Esophagus squamous epithelium (tissue), 5 donors: ENCODE measurements at regions not wholly inside any gene's neighbourhood (a gene's known extent, or its start where the extent isn't known, plus 50 kb on each side); places are given as distances from the start of the nearest gene placed in this dataset.

Experiments used
- DNase-seq: peaks from one replicate; lab custom pipeline; 2025; lab: John Stamatoyannopoulos, UW
- H3K27ac ChIP-seq, 4 donors: fragments of 200-600 bp; sonication (generic); one replicate each; pipeline ENCODE4 v1.5.1; 2016 to 2019; ENCODE audit warnings: mild to moderate bottlenecking in 1 of 4
- H3K27me3 ChIP-seq, 4 donors: fragments of 200-600 bp; sonication (generic); 1 replicate in 3 of 4; 2 replicates in 1 of 4; pipeline versions ENCODE4 v1.5.1 to v1.6.0; 2017 to 2021; ENCODE audit warnings: antibody characterized with exemption in 1 of 4
- H3K36me3 ChIP-seq, 3 donors: fragments of 200-600 bp; sonication (generic); one replicate each; pipeline ENCODE4 v1.5.1; 2016 to 2019
- H3K4me1 ChIP-seq, 3 donors: fragments of 200-600 bp; sonication (generic); one replicate each; pipeline ENCODE4 v1.5.1; 2017 to 2019
- H3K4me3 ChIP-seq, 4 donors: fragments of 200-600 bp; sonication (generic); 1 replicate in 3 of 4; 2 replicates in 1 of 4; pipeline ENCODE4 v1.5.1; 2016 to 2019; ENCODE audit warnings: mild to moderate bottlenecking in 2 of 4, moderate library complexity in 1 of 4
- H3K9me3 ChIP-seq, 3 donors: fragments of 200-600 bp; sonication (generic); one replicate each; pipeline ENCODE4 v1.5.1; 2016 to 2019
- CTCF ChIP-seq, 6 experiments: fragments of 450-650 bp in 4 of 6; fragments of 200-600 bp in 2 of 6; sonication (generic) in 2 of 6; IDR thresholded peaks; one replicate each; pipeline ENCODE4 v1.5.1; 2016 to 2019; ENCODE audit warnings: antibody characterized with exemption in 6 of 6, mild to moderate bottlenecking in 4 of 6, moderate library complexity in 4 of 6
- POLR2A ChIP-seq, 4 donors: fragments of 450-650 bp; IDR thresholded peaks; one replicate each; pipeline ENCODE4 v1.6.1; 2017; ENCODE audit warnings: antibody characterized with exemption in 4 of 4, mild to moderate bottlenecking in 4 of 4, moderate library complexity in 3 of 4
- WGBS, 2 donors: methylation state at CpG; one replicate each; pipeline ENCODE4 v1.1.5; 2018; 5-methylcytosine and 5-hydroxymethylcytosine counted together
- intact Hi-C: fragments of 100-400 bp; cut with DNase I; formaldehyde crosslinking; loops from one replicate; pipeline ENCODE4 v1.15.0; 2022
- donor health status: DM: yes; HTN: yes; CAD: no.

- peaks cover 0 to 25% (median 10%) of the 10 kb centered on the region in 3 donors for H3K4me1 ChIP-seq
- no peaks in the 10 kb centered on the region for H3K27me3 ChIP-seq
- H3K36me3 ChIP-seq = no peaks in the 10 kb centered on the region
- no peak for DNase-seq
- H3K4me3 ChIP-seq = no peak overlapping the region
- no peaks in the 10 kb centered on the region for H3K9me3 ChIP-seq
- TF ChIP-seq CTCF (IDR thresholded peaks at IDR 0.05) = no peak
- TF ChIP-seq POLR2A (IDR thresholded peaks at IDR 0.05) = no peak
- peak overlapping the region; percentile 30 to 51 (median 47) for H3K27ac ChIP-seq
- WGBS, 2 donors = 56 to 62% methylated on average over 5 to 6 of the region's 6 CpGs
- intact Hi-C loops = no loop called here
Measured at GRCh38 chr13:20351281-20352022, 119.3 kb upstream of the GJB6 start.

- Histone ChIP-seq H3K27ac (peak overlapping the region; percentile 30 to 51 (median 47)), H3K9me3 (no peaks in the 10 kb centered on the region), H3K4me3 (no peak overlapping the region), H3K36me3 (no peaks in the 10 kb centered on the region), H3K4me1 (peaks cover 0 to 25% (median 10%) of the 10 kb centered on the region in 3 donors), H3K27me3 (no peaks in the 10 kb centered on the region)
- TF ChIP-seq CTCF (IDR thresholded peaks at IDR 0.05) = no peak
- TF ChIP-seq POLR2A (IDR thresholded peaks at IDR 0.05) = no peak
- 38 to 56% methylated on average over 6 of the region's 6 CpGs for WGBS, 2 donors
- DNase-seq = no peak
- intact Hi-C loops = no loop called here
Measured at GRCh38 chr13:20350819-20351218, 118.7 kb upstream of the GJB6 start.

- no peak for DNase-seq
- no peaks in the 10 kb centered on the region for H3K36me3 ChIP-seq
- H3K4me1 ChIP-seq = peaks cover 0 to 25% (median 10%) of the 10 kb centered on the region in 3 donors
- TF ChIP-seq POLR2A (IDR thresholded peaks at IDR 0.05) = no peak
- no peak for TF ChIP-seq CTCF (IDR thresholded peaks at IDR 0.05)
- H3K9me3 ChIP-seq = no peaks in the 10 kb centered on the region
- peak overlapping the region in 1 of 4 donors; percentile 51 for H3K27ac ChIP-seq
- WGBS, 2 donors = 75 to 89% methylated on average over 1 to 2 of the region's 3 CpGs
- H3K4me3 ChIP-seq = no peak overlapping the region
- no peaks in the 10 kb centered on the region for H3K27me3 ChIP-seq
- intact Hi-C loops = no loop called here
Measured at GRCh38 chr13:20350382-20350763, 118.3 kb upstream of the GJB6 start.

GRCh38 chr13:20349564-20350381 is 117.7 kb upstream of the GJB6 start:
- Histone ChIP-seq H3K4me3 (no peak overlapping the region), H3K27ac (no peak overlapping the region), H3K36me3 (no peaks in the 10 kb centered on the region), H3K9me3 (no peaks in the 10 kb centered on the region), H3K27me3 (no peaks in the 10 kb centered on the region), H3K4me1 (peaks cover 0 to 25% (median 10%) of the 10 kb centered on the region in 3 donors)
- no peak for DNase-seq
- WGBS, 2 donors = 78 to 83% methylated on average over 14 to 16 of the region's 17 CpGs
- no peak for TF ChIP-seq CTCF (IDR thresholded peaks at IDR 0.05)
- no peak for TF ChIP-seq POLR2A (IDR thresholded peaks at IDR 0.05)
- intact Hi-C loops = no loop called here
